Endothelial cell of umbilical vein (primary cell): ENCODE measurements at regions not wholly inside any gene's neighbourhood (a gene's known extent, or its start where the extent isn't known, plus 50 kb on each side); places are given as distances from the start of the nearest gene placed in this dataset.

ENCODE experiments used
- EZH2 ChIP-seq: IDR thresholded peaks from 2 replicates; pipeline ENCODE4 v1.6.1; 2012; ENCODE audit warnings: borderline replicate concordance, low read depth, mild to moderate bottlenecking, moderate library complexity, low read length, inconsistent platforms; ENCODE audit not compliant: severe bottlenecking
- JUN ChIP-seq: IDR thresholded peaks from 2 replicates; pipeline ENCODE4 v1.6.1; 2011; ENCODE audit warnings: borderline replicate concordance, low read depth; ENCODE audit not compliant: insufficient read length, insufficient read depth
- POLR2A ChIP-seq: IDR thresholded peaks from 2 replicates; pipeline ENCODE4 v1.6.1; 2012; ENCODE audit warnings: low read depth, mild to moderate bottlenecking, control low read depth, low read length
- TF ChIP-seq, protein P1 (sequence below), 2 donors: IDR thresholded peaks; 1 replicate in 1 of 2; 2 replicates in 1 of 2; pipeline ENCODE4 v1.5.1; 2011; ENCODE audit warnings: low read length in 2 of 2, mild to moderate bottlenecking in 2 of 2, moderate library complexity in 2 of 2, control low read depth in 1 of 2, inconsistent platforms in 1 of 2, low read depth in 1 of 2; ENCODE audit not compliant: insufficient read depth in 1 of 2; ENCODE audit errors: extremely low read depth in 1 of 2
- TF ChIP-seq, protein P2 (sequence below): IDR thresholded peaks from 2 replicates; pipeline ENCODE4 v1.6.1; 2011; ENCODE audit not compliant: insufficient read depth, insufficient read length

DNA sequence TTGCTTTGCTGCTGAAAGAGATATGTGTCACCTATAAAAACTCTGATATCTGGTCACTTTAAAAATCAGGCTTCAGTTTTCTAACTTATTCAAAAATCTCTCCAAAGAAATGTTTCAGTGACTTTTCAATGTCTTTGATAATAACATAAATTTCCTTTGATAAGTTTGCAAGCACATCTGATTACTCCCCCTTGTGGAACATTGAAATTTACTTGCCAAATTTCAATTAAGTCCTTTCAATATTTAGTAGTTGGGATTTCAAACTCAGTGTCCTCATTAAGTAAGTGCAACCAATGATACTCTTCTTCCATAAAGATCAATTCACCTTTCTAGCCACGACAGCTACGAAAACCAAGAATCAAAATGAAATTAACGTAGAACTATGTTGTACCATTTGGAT lies 151.3 kb upstream of the FAM47C start:
- TF ChIP-seq, protein P1, sequence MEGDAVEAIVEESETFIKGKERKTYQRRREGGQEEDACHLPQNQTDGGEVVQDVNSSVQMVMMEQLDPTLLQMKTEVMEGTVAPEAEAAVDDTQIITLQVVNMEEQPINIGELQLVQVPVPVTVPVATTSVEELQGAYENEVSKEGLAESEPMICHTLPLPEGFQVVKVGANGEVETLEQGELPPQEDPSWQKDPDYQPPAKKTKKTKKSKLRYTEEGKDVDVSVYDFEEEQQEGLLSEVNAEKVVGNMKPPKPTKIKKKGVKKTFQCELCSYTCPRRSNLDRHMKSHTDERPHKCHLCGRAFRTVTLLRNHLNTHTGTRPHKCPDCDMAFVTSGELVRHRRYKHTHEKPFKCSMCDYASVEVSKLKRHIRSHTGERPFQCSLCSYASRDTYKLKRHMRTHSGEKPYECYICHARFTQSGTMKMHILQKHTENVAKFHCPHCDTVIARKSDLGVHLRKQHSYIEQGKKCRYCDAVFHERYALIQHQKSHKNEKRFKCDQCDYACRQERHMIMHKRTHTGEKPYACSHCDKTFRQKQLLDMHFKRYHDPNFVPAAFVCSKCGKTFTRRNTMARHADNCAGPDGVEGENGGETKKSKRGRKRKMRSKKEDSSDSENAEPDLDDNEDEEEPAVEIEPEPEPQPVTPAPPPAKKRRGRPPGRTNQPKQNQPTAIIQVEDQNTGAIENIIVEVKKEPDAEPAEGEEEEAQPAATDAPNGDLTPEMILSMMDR (IDR thresholded peaks at IDR 0.05; ENCODE audit: extremely low read depth in 1 of 2, insufficient read depth in 1 of 2, low read depth in 1 of 2, low read length in 2 of 2) = no peak
- TF ChIP-seq POLR2A (no peak), JUN (no peak), EZH2 (no peak)
- TF ChIP-seq, protein P2, sequence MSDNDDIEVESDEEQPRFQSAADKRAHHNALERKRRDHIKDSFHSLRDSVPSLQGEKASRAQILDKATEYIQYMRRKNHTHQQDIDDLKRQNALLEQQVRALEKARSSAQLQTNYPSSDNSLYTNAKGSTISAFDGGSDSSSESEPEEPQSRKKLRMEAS = no peak
